HepG2 (cell line): ENCODE measurements at regions not wholly inside any gene's neighbourhood (a gene's known extent, or its start where the extent isn't known, plus 50 kb on each side); places are given as distances from the start of the nearest gene placed in this dataset.

Experiments used
- ATAC-seq: fragments of 200-7000 bp; cut with Tn5 transposase; 3 replicates; pipeline ENCODE4 v1.9.1; 2020; ENCODE audit warnings: mild to moderate bottlenecking, moderate library complexity
- BruUV-seq: library from RNA; stranded (reverse); fragments of 400-500 nt; replicated peaks from 2 replicates; lab custom pipeline; 2021; lab: Mats Ljungman, UMichigan
- CTCF ChIA-PET: fragments of 300-600 bp; formaldehyde crosslinking; extraction: SDS; loops from one replicate; lab custom pipeline; 2021; ENCODE audit warnings: low total read pairs, inconsistent platforms, low intra/inter-chr PET ratio; lab: Yijun Ruan, JAX
- POLR2A ChIA-PET: fragments of 350-600 bp; sonication (Branson Sonifier 250); formaldehyde crosslinking; loops from one replicate; lab custom pipeline; 2020; ENCODE audit warnings: antibody characterized with exemption, inconsistent platforms; lab: Yijun Ruan, JAX
- DNase-seq: peaks from one replicate; pipeline ENCODE4 v3.0.0-alpha.2; 2015; ENCODE audit warnings: low spot score
- FAIRE-seq: peaks from 3 replicates; lab custom pipeline; 2011; peaks lifted over from hg19 to GRCh38; lab: Jason Lieb, UNC
- H2AFZ ChIP-seq: one replicate; pipeline ENCODE4 v1.6.1; 2011; ENCODE audit warnings: low read length, inconsistent platforms
- H3K27ac ChIP-seq: fragments of 300-600 bp; 3 replicates; pipeline ENCODE4 v1.8.0; 2011; ENCODE audit warnings: mixed run types, mild to moderate bottlenecking, mixed read lengths, low read length, inconsistent platforms; ENCODE audit not compliant: insufficient read depth; ENCODE audit errors: extremely low read length
- H3K27me3 ChIP-seq, 2 experiments: fragments of 200-600 bp in 1 of 2; 2 replicates in 1 of 2; 3 replicates in 1 of 2; pipeline versions ENCODE4 v1.6.0 to v1.8.0; 2011; ENCODE audit warnings: low read length in 2 of 2, mild to moderate bottlenecking in 2 of 2, moderate library complexity in 2 of 2, inconsistent platforms in 1 of 2; ENCODE audit not compliant: insufficient read depth in 2 of 2, control insufficient read depth in 1 of 2
- H3K36me3 ChIP-seq, 2 experiments: fragments of 200-600 bp in 1 of 2; replicated peaks in 1 of 2; 2 replicates in 1 of 2; 3 replicates in 1 of 2; pipeline versions ENCODE4 v1.5.1 to v1.8.0; 2011; ENCODE audit warnings: low read length in 2 of 2, inconsistent platforms in 1 of 2; ENCODE audit not compliant: insufficient read depth in 2 of 2, control insufficient read depth in 1 of 2
- H3K4me1 ChIP-seq: 2 replicates; pipeline ENCODE4 v1.5.1; 2012; ENCODE audit warnings: low read length, inconsistent platforms; ENCODE audit not compliant: insufficient read depth
- H3K4me2 ChIP-seq: 2 replicates; pipeline ENCODE4 v1.6.0; 2011; ENCODE audit warnings: low read depth, low read length, inconsistent platforms
- H3K4me3 ChIP-seq, 3 experiments: fragments of 200-600 bp in 1 of 3; sonication (generic), shearing (Covaris generic) in 1 of 3; replicated peaks in 1 of 3; 2 replicates each; pipeline ENCODE4 v1.5.1; 2011 to 2016; ENCODE audit warnings: low read length in 3 of 3, inconsistent platforms in 2 of 3, low read depth in 2 of 3, mild to moderate bottlenecking in 2 of 3, control low read depth in 1 of 3, mixed read lengths in 1 of 3; ENCODE audit not compliant: insufficient read depth in 1 of 3
- H3K79me2 ChIP-seq: one replicate; pipeline ENCODE4 v1.6.1; 2011; ENCODE audit warnings: low read length, inconsistent platforms; ENCODE audit not compliant: insufficient read depth
- H3K9ac ChIP-seq: 2 replicates; pipeline ENCODE4 v1.6.0; 2011; ENCODE audit warnings: mild to moderate bottlenecking, low read depth, low read length, inconsistent platforms; ENCODE audit not compliant: insufficient read depth
- H3K9me3 ChIP-seq: 2 replicates; pipeline ENCODE4 v1.5.1; 2012; ENCODE audit warnings: mild to moderate bottlenecking, low read length
- H4K20me1 ChIP-seq: 2 replicates; pipeline ENCODE4 v1.6.0; 2011; ENCODE audit warnings: inconsistent platforms, mild to moderate bottlenecking, low read length, moderate library complexity; ENCODE audit not compliant: insufficient read depth
- GRHL1 ChIP-seq: sonication (generic); formaldehyde crosslinking; conservative IDR thresholded peaks from 2 replicates; pipeline ENCODE4 v1.8.0; 2022; ENCODE audit warnings: missing genetic modification reagents
- MTA1 ChIP-seq: sonication (generic); formaldehyde crosslinking; IDR thresholded peaks from 2 replicates; pipeline ENCODE4 v1.4.0; 2020; ENCODE audit warnings: missing genetic modification reagents, mild to moderate bottlenecking, borderline replicate concordance
- SETDB1 ChIP-seq: sonication (generic); formaldehyde crosslinking; IDR thresholded peaks from 2 replicates; pipeline ENCODE4 v1.5.1; 2020; ENCODE audit warnings: missing genetic modification reagents, mild to moderate bottlenecking, borderline replicate concordance
- SMYD3 ChIP-seq: sonication (generic); formaldehyde crosslinking; IDR thresholded peaks from 2 replicates; pipeline ENCODE4 v1.8.1; 2023; ENCODE audit warnings: mild to moderate bottlenecking, missing genetic modification reagents
- ZNF207 ChIP-seq: fragments of 450-650 bp; IDR thresholded peaks from 2 replicates; pipeline ENCODE4 v1.6.1; 2016; ENCODE audit warnings: antibody characterized with exemption, borderline replicate concordance
- ZNF264 ChIP-seq: sonication (generic); formaldehyde crosslinking; IDR thresholded peaks from 2 replicates; pipeline ENCODE4 v1.4.0; 2020; ENCODE audit warnings: missing genetic modification reagents
- ZNF33B ChIP-seq: sonication (generic); formaldehyde crosslinking; IDR thresholded peaks from 2 replicates; pipeline ENCODE4 v1.5.1; 2020; ENCODE audit warnings: mild to moderate bottlenecking, missing genetic modification reagents
- ZNF382 ChIP-seq: sonication (generic); formaldehyde crosslinking; IDR thresholded peaks from 2 replicates; pipeline ENCODE4 v1.5.0; 2020; ENCODE audit warnings: missing genetic modification reagents, mild to moderate bottlenecking, borderline replicate concordance
- ZNF687 ChIP-seq: sonication (generic); formaldehyde crosslinking; IDR thresholded peaks from 2 replicates; pipeline ENCODE4 v1.5.1; 2020; ENCODE audit warnings: mild to moderate bottlenecking, missing genetic modification reagents, moderate library complexity
- WGBS: methylation state at CpG from one replicate; pipeline ENCODE4 v1.1.6; 2017; ENCODE audit warnings: low lambda C conversion rate; 5-methylcytosine and 5-hydroxymethylcytosine counted together
- in situ Hi-C: cut with HindIII; loops from 2 replicates; pipeline ENCODE4 v1.10.0; 2017; ENCODE audit warnings: low pct_unique_long_range_greater_than_20kb; ENCODE audit not compliant: extremely low pct_ligation_motif_present
- intact Hi-C: fragments of 100-400 bp; cut with micrococcal nuclease; formaldehyde crosslinking; loops from one replicate; pipeline ENCODE4 v1.10.0; 2022; ENCODE audit not compliant: unreplicated experiment

DNA sequence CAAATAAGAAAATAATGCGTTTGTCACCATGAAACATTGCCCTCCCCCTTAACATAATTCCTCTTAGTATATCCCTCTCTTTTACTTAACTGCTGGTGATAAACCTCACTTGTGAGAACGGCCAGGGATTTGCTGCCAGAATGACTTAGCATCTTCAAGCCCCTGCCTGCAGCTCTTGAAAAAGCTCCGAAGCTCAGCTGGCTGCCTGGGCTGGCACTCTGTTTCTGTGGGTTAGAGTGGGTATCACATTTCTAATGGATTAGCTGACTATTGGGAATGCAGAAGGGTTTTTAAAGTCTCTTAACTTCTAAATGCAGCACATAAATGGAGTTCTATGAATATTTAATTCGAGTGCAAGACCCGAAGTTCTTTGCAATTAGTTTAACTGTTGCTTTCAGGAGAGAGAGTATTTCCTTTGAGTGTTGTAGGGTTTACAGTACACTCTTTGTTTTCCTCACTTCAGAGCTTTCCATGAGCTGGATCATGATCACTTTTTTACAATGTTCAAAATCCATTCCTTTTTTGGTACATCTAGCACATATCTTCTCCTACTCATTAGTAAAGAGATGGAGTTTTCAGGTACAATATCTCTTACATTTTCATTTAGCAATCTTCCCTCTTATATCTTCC is 124.7 kb upstream of the RBMS3 start:
- in situ Hi-C loops, result no loop called here
- BruUV-seq, result no TSS peak
- intact Hi-C loops, result no loop called here

DNA sequence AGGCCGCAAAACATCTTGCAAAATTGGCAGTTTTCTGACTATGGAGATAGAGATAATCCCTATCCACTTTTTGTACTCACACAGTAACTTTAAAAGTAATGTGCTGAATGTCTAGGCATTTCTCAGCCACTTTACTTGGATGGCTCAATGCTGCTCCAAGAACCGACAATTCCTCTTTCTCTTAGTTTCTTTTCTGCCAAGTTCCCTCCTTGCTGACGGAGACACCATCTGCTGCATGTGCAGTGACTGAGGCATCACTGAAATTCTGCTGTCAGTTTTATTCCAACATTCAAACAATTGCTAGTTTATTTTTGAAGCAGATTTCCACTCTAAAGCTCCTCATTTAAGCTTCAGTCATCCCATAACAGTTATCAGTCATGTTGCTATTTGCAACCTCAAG is 116.0 kb upstream of the RBMS3 start:
- no peak overlapping the region for H3K9ac ChIP-seq
- BruUV-seq, result no TSS peak
- no peaks in the 10 kb centered on the region for H3K27me3 ChIP-seq
- CTCF ChIA-PET, result no interaction called here
- H4K20me1 ChIP-seq, result no peaks in the 10 kb centered on the region
- no peak overlapping the region for H3K4me3 ChIP-seq
- intact Hi-C loops, result no loop called here
- no peak overlapping the region for H2AFZ ChIP-seq
- POLR2A ChIA-PET, result no interaction called here
- DNase-seq (no peak), FAIRE-seq (no peak), ATAC-seq (no peak)
- in situ Hi-C loops, result no loop called here
- no peaks in the 10 kb centered on the region for H3K4me1 ChIP-seq
- 23% methylated on average over 3 of the region's 3 CpGs for WGBS
- H3K36me3 ChIP-seq, result no peaks in the 10 kb centered on the region
- no peak overlapping the region for H3K27ac ChIP-seq
- TF ChIP-seq ZNF382 (CRISPR knock-in tag) (no peak), ZNF264 (no peak), SETDB1 (no peak), ZNF687 (CRISPR knock-in tag) (no peak)
- no peaks in the 10 kb centered on the region for H3K9me3 ChIP-seq
- no peak overlapping the region for H3K4me2 ChIP-seq
- H3K79me2 ChIP-seq, result no peaks in the 10 kb centered on the region

More for the DNA sequence above, 124.7 kb upstream of the RBMS3 start:
- 14% methylated on average over 5 of the region's 5 CpGs for WGBS
- Histone ChIP-seq H3K9ac (no peak overlapping the region), H3K27me3 (no peaks in the 10 kb centered on the region), H2AFZ (no peak overlapping the region), H3K79me2 (no peaks in the 10 kb centered on the region), H4K20me1 (no peaks in the 10 kb centered on the region), H3K36me3 (no peaks in the 10 kb centered on the region), H3K4me1 (no peaks in the 10 kb centered on the region), H3K4me3 (no peak overlapping the region), H3K27ac (no peak overlapping the region), H3K4me2 (no peak overlapping the region), H3K9me3 (no peaks in the 10 kb centered on the region)
- ChIA-PET POLR2A (no interaction called here), CTCF (no interaction called here)
- ATAC-seq, result no peak
- DNase-seq, result no peak
- FAIRE-seq, result no peak
- TF ChIP-seq MTA1 (CRISPR knock-in tag), result no peak
- no peak for TF ChIP-seq ZNF207
- TF ChIP-seq GRHL1 (CRISPR knock-in tag), result no peak
- TF ChIP-seq ZNF33B (CRISPR knock-in tag), result no peak
- TF ChIP-seq SMYD3 (CRISPR knock-in tag), result no peak
